IMR-90 (cell line): ENCODE measurements at regions not wholly inside any gene's neighbourhood (a gene's known extent, or its start where the extent isn't known, plus 50 kb on each side); places are given as distances from the start of the nearest gene placed in this dataset.

Experiments
- ATAC-seq: fragments of 200-7000 bp; cut with Tn5 transposase; 2 replicates; pipeline ENCODE4 v1.9.1; 2020; ENCODE audit warnings: low read depth, mild to moderate bottlenecking, moderate library complexity
- BruUV-seq: library from RNA; stranded (reverse); fragments of 400-500 nt; replicated peaks from 2 replicates; lab custom pipeline; 2021; lab: Mats Ljungman, UMichigan
- CTCF ChIA-PET: fragments of 300-600 bp; formaldehyde crosslinking; extraction: SDS; loops from one replicate; lab custom pipeline; 2021; ENCODE audit warnings: antibody characterized with exemption; lab: Yijun Ruan, JAX
- POLR2A ChIA-PET: fragments of 300-600 bp; sonication (Branson Sonifier 250); formaldehyde crosslinking; loops from one replicate; lab custom pipeline; 2022; ENCODE audit warnings: antibody characterized with exemption; ENCODE audit not compliant: unreplicated experiment; lab: Charles Lee
- DNase-seq: peaks from one replicate; pipeline ENCODE4 v3.0.0; 2013
- H2AFZ ChIP-seq: replicated peaks from 2 replicates; pipeline ENCODE3; 2013; ENCODE audit warnings: low read length, mild to moderate bottlenecking; ENCODE audit not compliant: poor library complexity
- H2AK5ac ChIP-seq: 2 replicates; pipeline ENCODE4 v1.6.1; 2013; ENCODE audit warnings: low read depth, low read length, inconsistent platforms
- H2AK9ac ChIP-seq: replicated peaks from 2 replicates; pipeline ENCODE3; 2013; ENCODE audit warnings: mild to moderate bottlenecking, low read depth, low read length, moderate library complexity; ENCODE audit not compliant: poor library complexity
- H2BK120ac ChIP-seq: 2 replicates; pipeline ENCODE4 v1.6.1; 2013; ENCODE audit warnings: low read depth, low read length, inconsistent platforms
- H2BK15ac ChIP-seq: 3 replicates; pipeline ENCODE4 v1.6.1; 2013; ENCODE audit warnings: low read depth, low read length, inconsistent platforms
- H2BK20ac ChIP-seq: 2 replicates; pipeline ENCODE4 v1.6.1; 2013; ENCODE audit warnings: low read depth, mild to moderate bottlenecking, inconsistent platforms, low read length, moderate library complexity
- H2BK5ac ChIP-seq: 2 replicates; pipeline ENCODE4 v1.6.1; 2013; ENCODE audit warnings: mild to moderate bottlenecking, low read depth, low read length, inconsistent platforms; ENCODE audit not compliant: poor library complexity, severe bottlenecking
- H3K14ac ChIP-seq: replicated peaks from 2 replicates; pipeline ENCODE4 v1.6.1; 2013; ENCODE audit warnings: low read depth, low read length, inconsistent platforms
- H3K18ac ChIP-seq: 2 replicates; pipeline ENCODE4 v1.6.1; 2013; ENCODE audit warnings: low read depth, low read length, control low read depth
- H3K23ac ChIP-seq: 2 replicates; pipeline ENCODE4 v1.6.1; 2013; ENCODE audit warnings: low read depth, low read length, inconsistent platforms
- H3K27ac ChIP-seq: 2 replicates; pipeline ENCODE4 v1.5.1; 2013; ENCODE audit warnings: mild to moderate bottlenecking, control low read depth, low read length; ENCODE audit not compliant: insufficient read depth
- H3K27me3 ChIP-seq: 2 replicates; pipeline ENCODE4 v1.6.1; 2013; ENCODE audit warnings: low read length; ENCODE audit not compliant: control insufficient read depth, insufficient read depth
- H3K36me3 ChIP-seq: 2 replicates; pipeline ENCODE4 v1.6.1; 2013; ENCODE audit warnings: low read length, mixed read lengths; ENCODE audit not compliant: control insufficient read depth, insufficient read depth
- H3K4ac ChIP-seq: 2 replicates; pipeline ENCODE4 v1.6.1; 2013; ENCODE audit warnings: low read depth, low read length, inconsistent platforms
- H3K4me1 ChIP-seq: 2 replicates; pipeline ENCODE4 v1.6.1; 2013; ENCODE audit warnings: low read length, mixed read lengths; ENCODE audit not compliant: control insufficient read depth, insufficient read depth
- H3K4me2 ChIP-seq: 2 replicates; pipeline ENCODE4 v1.6.1; 2013; ENCODE audit warnings: low read depth, mild to moderate bottlenecking, control low read depth, low read length, moderate library complexity
- H3K4me3 ChIP-seq: 2 replicates; pipeline ENCODE4 v1.5.1; 2013; ENCODE audit warnings: low read depth, mild to moderate bottlenecking, control low read depth, low read length, moderate library complexity; ENCODE audit not compliant: insufficient read depth
- H3K56ac ChIP-seq: 2 replicates; pipeline ENCODE4 v1.6.1; 2013; ENCODE audit warnings: low read length, inconsistent platforms; ENCODE audit not compliant: insufficient read depth; ENCODE audit errors: extremely low read depth
- H3K79me1 ChIP-seq, 2 experiments: 2 replicates each; pipeline ENCODE4 v1.6.1; 2013; ENCODE audit warnings: low read length in 2 of 2, inconsistent platforms in 1 of 2, low read depth in 1 of 2
- H3K9ac ChIP-seq: 2 replicates; pipeline ENCODE4 v1.6.1; 2013; ENCODE audit warnings: low read depth, low read length, control low read depth
- H3K9me1 ChIP-seq: 2 replicates; pipeline ENCODE4 v1.6.1; 2013; ENCODE audit warnings: low read length, inconsistent platforms; ENCODE audit not compliant: insufficient read depth
- H3K9me3 ChIP-seq: 2 replicates; pipeline ENCODE4 v1.6.1; 2013; ENCODE audit warnings: low read length; ENCODE audit not compliant: control insufficient read depth, insufficient read depth
- H4K20me1 ChIP-seq: 2 replicates; pipeline ENCODE4 v1.6.1; 2013; ENCODE audit warnings: low read length, inconsistent platforms; ENCODE audit not compliant: insufficient read depth
- H4K5ac ChIP-seq: 2 replicates; pipeline ENCODE4 v1.6.1; 2013; ENCODE audit warnings: mild to moderate bottlenecking, low read depth, low read length, control low read depth
- H4K8ac ChIP-seq, 2 experiments: 2 replicates each; pipeline ENCODE4 v1.6.1; 2013; ENCODE audit warnings: low read depth in 2 of 2, low read length in 2 of 2, control low read depth in 1 of 2, inconsistent platforms in 1 of 2
- H4K91ac ChIP-seq: 2 replicates; pipeline ENCODE4 v1.6.1; 2013; ENCODE audit warnings: low read depth, low read length, inconsistent platforms; ENCODE audit not compliant: insufficient read depth
- BHLHE40 ChIP-seq: fragments of 150-350 bp; IDR thresholded peaks from 2 replicates; pipeline ENCODE4 v1.6.1; 2016; ENCODE audit warnings: mild to moderate bottlenecking, low read depth, low read length
- CEBPB ChIP-seq: IDR thresholded peaks from 2 replicates; pipeline ENCODE4 v1.6.1; 2012; ENCODE audit warnings: low read depth, low read length, improper control_type of control experiment
- CTCF ChIP-seq: conservative IDR thresholded peaks from 2 replicates; pipeline ENCODE4 v1.5.1; 2012; ENCODE audit warnings: mild to moderate bottlenecking, low read depth, low read length, improper control_type of control experiment
- FOS ChIP-seq: fragments of 150-350 bp; IDR thresholded peaks from 2 replicates; pipeline ENCODE4 v1.6.1; 2016; ENCODE audit warnings: low read depth, low read length
- MAFK ChIP-seq: IDR thresholded peaks from 2 replicates; pipeline ENCODE4 v1.6.1; 2012; ENCODE audit warnings: low read depth, low read length, improper control_type of control experiment
- MAZ ChIP-seq: IDR thresholded peaks from 2 replicates; pipeline ENCODE4 v1.6.1; 2012; ENCODE audit warnings: low read depth, mild to moderate bottlenecking, low read length, improper control_type of control experiment, moderate library complexity, borderline replicate concordance
- MXI1 ChIP-seq: IDR thresholded peaks from 2 replicates; pipeline ENCODE4 v1.6.1; 2012; ENCODE audit warnings: low read depth, mild to moderate bottlenecking, low read length, moderate library complexity, borderline replicate concordance
- NFE2L2 ChIP-seq: fragments of 150-350 bp; IDR thresholded peaks from 2 replicates; pipeline ENCODE4 v1.6.1; 2016; ENCODE audit warnings: low read depth, mild to moderate bottlenecking, low read length
- POLR2A ChIP-seq: IDR thresholded peaks from 2 replicates; pipeline ENCODE4 v1.6.1; 2012; ENCODE audit warnings: mild to moderate bottlenecking, low read depth, low read length
- RAD21 ChIP-seq: IDR thresholded peaks from 2 replicates; pipeline ENCODE4 v1.6.1; 2012; ENCODE audit warnings: low read length, improper control_type of control experiment
- RCOR1 ChIP-seq: IDR thresholded peaks from 2 replicates; pipeline ENCODE4 v1.6.1; 2012; ENCODE audit warnings: mild to moderate bottlenecking, low read length, improper control_type of control experiment; ENCODE audit not compliant: insufficient replicate concordance
- RFX5 ChIP-seq: IDR thresholded peaks from 2 replicates; pipeline ENCODE4 v1.8.0; 2012; ENCODE audit warnings: low read depth, mild to moderate bottlenecking, low read length, moderate library complexity
- SMC3 ChIP-seq: fragments of 150-350 bp; IDR thresholded peaks from 2 replicates; pipeline ENCODE4 v1.6.1; 2016; ENCODE audit warnings: low read depth, mild to moderate bottlenecking, antibody characterized with exemption, low read length, moderate library complexity
- WGBS, 2 experiments: methylation state at CpG; one replicate each; pipeline versions ENCODE4 v1.1.5 to v1.1.7; 2013; ENCODE audit warnings: missing lambda C conversion rate in 2 of 2; ENCODE audit not compliant: insufficient read length in 1 of 2; ENCODE audit errors: extremely low coverage in 2 of 2; 5-methylcytosine and 5-hydroxymethylcytosine counted together
- dilution Hi-C: fragments of 300-500 bp; cut with HindIII; formaldehyde crosslinking; loops from one replicate; pipeline ENCODE4 v1.14.3; 2018; ENCODE audit warnings: low sequenced_read_pairs; ENCODE audit not compliant: unreplicated experiment
- in situ Hi-C: fragments of 300-500 bp; cut with MboI; formaldehyde crosslinking; loops from 3 replicates; pipeline ENCODE4 v1.14.3; 2019; ENCODE audit warnings: low sequenced_read_pairs, inconsistent platforms, mixed read lengths
- intact Hi-C: fragments of 100-400 bp; cut with micrococcal nuclease; formaldehyde crosslinking; loops from 2 replicates; pipeline ENCODE4 v1.10.0; 2022
- TF ChIP-seq, protein P1 (sequence below): fragments of 150-350 bp; IDR thresholded peaks from 2 replicates; pipeline ENCODE4 v1.6.1; 2016; ENCODE audit warnings: low read depth, mild to moderate bottlenecking, low read length, moderate library complexity, borderline replicate concordance
- TF ChIP-seq, protein P2 (sequence below): fragments of 150-350 bp; IDR thresholded peaks from 2 replicates; pipeline ENCODE4 v1.6.1; 2017; ENCODE audit warnings: mild to moderate bottlenecking, antibody characterized with exemption, low read length, low read depth

DNA sequence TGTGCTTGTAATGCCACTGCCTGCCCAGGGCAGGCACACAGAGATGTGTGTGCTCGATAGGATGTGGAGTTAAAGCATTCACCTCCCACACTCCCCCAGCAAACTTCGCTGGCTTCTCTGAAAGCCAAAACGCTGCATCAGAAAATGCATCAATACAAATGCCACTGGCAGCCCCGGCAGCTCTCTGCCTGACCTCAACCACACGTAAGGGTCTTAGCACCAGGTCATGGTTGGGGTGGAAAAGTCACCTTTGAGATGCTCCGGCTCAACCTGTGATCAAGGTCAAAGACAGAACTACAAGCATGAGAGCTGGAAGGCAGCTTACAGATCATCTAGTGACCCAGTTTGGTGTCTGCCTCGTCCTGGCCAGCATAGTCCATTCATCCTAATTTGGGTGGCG lies 114.4 kb upstream of the NANOS1 start:
- no peak overlapping the region for H3K9ac ChIP-seq
- WGBS, 2 experiments, result 33% methylated on average over 3 of the region's 8 CpGs; no CpG with 5 or more reads in 1 of the 2 experiments
- no peaks in the 10 kb centered on the region for H3K27me3 ChIP-seq
- TF ChIP-seq CTCF (no peak), RCOR1 (no peak), BHLHE40 (no peak), NFE2L2 (no peak), RFX5 (no peak), FOS (no peak), RAD21 (no peak), SMC3 (no peak), MXI1 (no peak), MAZ (no peak), MAFK (no peak), POLR2A (no peak), CEBPB (no peak)
- TF ChIP-seq, protein P1, sequence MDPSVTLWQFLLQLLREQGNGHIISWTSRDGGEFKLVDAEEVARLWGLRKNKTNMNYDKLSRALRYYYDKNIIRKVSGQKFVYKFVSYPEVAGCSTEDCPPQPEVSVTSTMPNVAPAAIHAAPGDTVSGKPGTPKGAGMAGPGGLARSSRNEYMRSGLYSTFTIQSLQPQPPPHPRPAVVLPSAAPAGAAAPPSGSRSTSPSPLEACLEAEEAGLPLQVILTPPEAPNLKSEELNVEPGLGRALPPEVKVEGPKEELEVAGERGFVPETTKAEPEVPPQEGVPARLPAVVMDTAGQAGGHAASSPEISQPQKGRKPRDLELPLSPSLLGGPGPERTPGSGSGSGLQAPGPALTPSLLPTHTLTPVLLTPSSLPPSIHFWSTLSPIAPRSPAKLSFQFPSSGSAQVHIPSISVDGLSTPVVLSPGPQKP, result no peak
- TF ChIP-seq, protein P2, sequence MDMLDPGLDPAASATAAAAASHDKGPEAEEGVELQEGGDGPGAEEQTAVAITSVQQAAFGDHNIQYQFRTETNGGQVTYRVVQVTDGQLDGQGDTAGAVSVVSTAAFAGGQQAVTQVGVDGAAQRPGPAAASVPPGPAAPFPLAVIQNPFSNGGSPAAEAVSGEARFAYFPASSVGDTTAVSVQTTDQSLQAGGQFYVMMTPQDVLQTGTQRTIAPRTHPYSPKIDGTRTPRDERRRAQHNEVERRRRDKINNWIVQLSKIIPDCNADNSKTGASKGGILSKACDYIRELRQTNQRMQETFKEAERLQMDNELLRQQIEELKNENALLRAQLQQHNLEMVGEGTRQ, result no peak
- no peak overlapping the region for H3K4me2 ChIP-seq
- H4K8ac ChIP-seq, result no peak overlapping the region
- H3K4me3 ChIP-seq, result no peak overlapping the region
- H2AK5ac ChIP-seq, result no peak overlapping the region
- H3K79me1 ChIP-seq, result no peaks in the 10 kb centered on the region
- H3K36me3 ChIP-seq, result no peaks in the 10 kb centered on the region
- no peak overlapping the region for H3K56ac ChIP-seq
- no peak overlapping the region for H4K5ac ChIP-seq
- H2BK120ac ChIP-seq, result no peak overlapping the region
- ATAC-seq, result no peak
- H3K23ac ChIP-seq, result no peak overlapping the region
- H2AK9ac ChIP-seq, result no peak overlapping the region
- no peak overlapping the region for H2BK15ac ChIP-seq
- H3K4me1 ChIP-seq, result peaks cover 12% of the 10 kb centered on the region
- H2BK5ac ChIP-seq, result no peak overlapping the region
- dilution Hi-C loops, result no loop called here
- POLR2A ChIA-PET, result no interaction called here
- intact Hi-C loops, result no loop called here
- H3K9me3 ChIP-seq, result no peaks in the 10 kb centered on the region
- no peaks in the 10 kb centered on the region for H4K20me1 ChIP-seq
- H2BK20ac ChIP-seq, result no peak overlapping the region
- no peak overlapping the region for H3K27ac ChIP-seq
- in situ Hi-C loops, result no loop called here
- H3K4ac ChIP-seq, result no peak overlapping the region
- no peak overlapping the region for H2AFZ ChIP-seq
- H3K18ac ChIP-seq, result no peak overlapping the region
- H3K14ac ChIP-seq, result no peak overlapping the region
- no TSS peak for BruUV-seq
- no peaks in the 10 kb centered on the region for H3K9me1 ChIP-seq
- no peak for DNase-seq
- CTCF ChIA-PET, result no interaction called here
- H4K91ac ChIP-seq, result no peak overlapping the region
